Ascending aorta (tissue), 2 donors: ENCODE measurements at regions not wholly inside any gene's neighbourhood (a gene's known extent, or its start where the extent isn't known, plus 50 kb on each side); places are given as distances from the start of the nearest gene placed in this dataset.

Experiments used
- DNase-seq, 2 donors: peaks; one replicate each; pipeline ENCODE4 v3.0.0-alpha.2; 2019; ENCODE audit warnings: low spot score in 2 of 2
- H3K27ac ChIP-seq, 2 donors: fragments of 200-600 bp; sonication (generic); one replicate each; pipeline ENCODE4 v1.5.1; 2016 to 2017; ENCODE audit warnings: mild to moderate bottlenecking in 1 of 2
- H3K27me3 ChIP-seq: fragments of 200-600 bp; sonication (generic); one replicate; pipeline ENCODE4 v1.5.1; 2017
- H3K36me3 ChIP-seq, 2 donors: fragments of 200-600 bp; sonication (generic); one replicate each; pipeline ENCODE4 v1.5.1; 2016
- H3K4me1 ChIP-seq, 2 donors: fragments of 200-600 bp; sonication (generic); one replicate each; pipeline ENCODE4 v1.5.1; 2016 to 2017; ENCODE audit warnings: mild to moderate bottlenecking in 1 of 2
- H3K4me3 ChIP-seq, 2 donors: fragments of 200-600 bp; sonication (generic); one replicate each; pipeline ENCODE4 v1.5.1; 2016 to 2017; ENCODE audit warnings: mild to moderate bottlenecking in 1 of 2
- H3K9me3 ChIP-seq, 2 donors: fragments of 200-600 bp; sonication (generic); one replicate each; pipeline ENCODE4 v1.5.1; 2016
- intact Hi-C: fragments of 100-400 bp; cut with DNase I; formaldehyde crosslinking; loops from one replicate; pipeline ENCODE4 v1.15.1; 2023
- TF ChIP-seq, protein P1 (sequence below), 3 experiments: fragments of 200-600 bp in 2 of 3; fragments of 450-650 bp in 1 of 3; sonication (generic) in 2 of 3; IDR thresholded peaks; one replicate each; pipeline ENCODE4 v1.5.1; 2016 to 2019; ENCODE audit warnings: antibody characterized with exemption in 3 of 3, mild to moderate bottlenecking in 1 of 3, moderate library complexity in 1 of 3

DNA sequence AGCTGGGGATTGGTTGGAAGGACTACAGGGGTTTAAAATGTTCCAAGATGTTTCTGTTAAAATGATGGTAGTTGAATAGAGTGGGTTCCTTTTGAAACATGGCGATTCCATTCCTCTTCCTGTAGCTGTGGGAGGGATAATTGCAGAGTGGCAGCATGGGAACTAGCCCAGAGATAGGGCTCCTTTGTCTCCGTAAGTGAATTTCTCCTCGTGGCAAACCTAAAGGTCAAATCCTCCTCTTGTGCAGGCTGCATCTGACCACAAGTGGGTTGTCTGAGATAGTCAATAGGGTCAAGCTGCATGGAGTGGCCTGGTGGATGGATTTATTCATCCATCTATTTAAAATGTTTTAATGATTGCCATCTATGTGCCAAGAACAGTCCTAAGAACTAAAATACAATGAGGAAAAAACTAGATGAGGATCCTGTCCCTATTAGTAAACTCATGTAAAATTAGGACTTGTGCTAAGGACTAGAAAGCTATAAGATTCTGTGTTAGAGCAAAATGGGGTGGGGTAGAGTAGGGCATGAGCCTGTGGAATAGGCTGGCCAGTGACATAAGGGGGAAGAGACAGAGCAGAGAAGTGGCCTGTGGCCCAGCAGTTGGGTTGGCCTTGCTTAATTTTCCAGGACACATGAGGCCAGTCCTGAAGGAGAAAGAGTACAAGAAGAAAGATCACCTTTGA is 89.1 kb upstream of the IVNS1ABP start:
- DNase-seq: no peak
- H3K27me3 ChIP-seq: no peaks in the 10 kb centered on the region
- H3K9me3 ChIP-seq: no peaks in the 10 kb centered on the region
- no peaks in the 10 kb centered on the region for H3K36me3 ChIP-seq
- TF ChIP-seq, protein P1, sequence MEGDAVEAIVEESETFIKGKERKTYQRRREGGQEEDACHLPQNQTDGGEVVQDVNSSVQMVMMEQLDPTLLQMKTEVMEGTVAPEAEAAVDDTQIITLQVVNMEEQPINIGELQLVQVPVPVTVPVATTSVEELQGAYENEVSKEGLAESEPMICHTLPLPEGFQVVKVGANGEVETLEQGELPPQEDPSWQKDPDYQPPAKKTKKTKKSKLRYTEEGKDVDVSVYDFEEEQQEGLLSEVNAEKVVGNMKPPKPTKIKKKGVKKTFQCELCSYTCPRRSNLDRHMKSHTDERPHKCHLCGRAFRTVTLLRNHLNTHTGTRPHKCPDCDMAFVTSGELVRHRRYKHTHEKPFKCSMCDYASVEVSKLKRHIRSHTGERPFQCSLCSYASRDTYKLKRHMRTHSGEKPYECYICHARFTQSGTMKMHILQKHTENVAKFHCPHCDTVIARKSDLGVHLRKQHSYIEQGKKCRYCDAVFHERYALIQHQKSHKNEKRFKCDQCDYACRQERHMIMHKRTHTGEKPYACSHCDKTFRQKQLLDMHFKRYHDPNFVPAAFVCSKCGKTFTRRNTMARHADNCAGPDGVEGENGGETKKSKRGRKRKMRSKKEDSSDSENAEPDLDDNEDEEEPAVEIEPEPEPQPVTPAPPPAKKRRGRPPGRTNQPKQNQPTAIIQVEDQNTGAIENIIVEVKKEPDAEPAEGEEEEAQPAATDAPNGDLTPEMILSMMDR (IDR thresholded peaks at IDR 0.05): no peak
- H3K4me1 ChIP-seq: no peaks in the 10 kb centered on the region
- H3K4me3 ChIP-seq: no peak overlapping the region
- no peak overlapping the region for H3K27ac ChIP-seq
- intact Hi-C loops: no loop called here

GRCh38 chr1:185404907-185405568 is 88.0 kb upstream of the IVNS1ABP start:
- Histone ChIP-seq H3K9me3 (no peaks in the 10 kb centered on the region), H3K27me3 (no peaks in the 10 kb centered on the region), H3K27ac (no peak overlapping the region), H3K4me1 (no peaks in the 10 kb centered on the region), H3K4me3 (peak overlapping the region in 1 of 2 donors; percentile 56), H3K36me3 (no peaks in the 10 kb centered on the region)
- DNase-seq: no peak
- TF ChIP-seq, protein P1 (IDR thresholded peaks at IDR 0.05): no peak
- intact Hi-C loops: no loop called here

GRCh38 chr1:185404291-185404690 is 87.2 kb upstream of the IVNS1ABP start:
- intact Hi-C loops: no loop called here
- TF ChIP-seq, protein P1 (IDR thresholded peaks at IDR 0.05): no peak
- Histone ChIP-seq H3K27me3 (no peaks in the 10 kb centered on the region), H3K27ac (no peak overlapping the region), H3K4me3 (peak overlapping the region in 1 of 2 donors; percentile 56), H3K9me3 (no peaks in the 10 kb centered on the region), H3K4me1 (no peaks in the 10 kb centered on the region), H3K36me3 (no peaks in the 10 kb centered on the region)
- no peak for DNase-seq

DNA sequence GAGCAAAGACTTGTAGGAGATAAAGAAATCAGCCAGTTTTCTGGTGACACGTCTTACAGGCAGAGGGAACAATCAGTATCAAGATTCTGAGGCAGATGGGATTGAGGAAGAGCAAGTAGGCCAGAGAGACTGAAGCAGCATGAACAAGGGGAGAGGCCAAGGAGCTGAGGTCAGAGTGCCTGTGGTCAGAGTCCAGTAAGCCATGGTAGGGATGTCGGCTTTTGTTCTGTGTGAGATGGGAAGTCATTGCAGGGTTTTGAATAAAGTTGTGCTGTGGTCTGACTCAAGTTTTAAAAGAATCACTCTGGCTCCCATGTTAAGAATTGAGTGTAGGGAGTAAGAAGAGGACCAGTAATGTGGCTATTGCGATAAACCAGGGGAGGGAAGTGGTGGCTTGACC is 85.9 kb upstream of the IVNS1ABP start:
- no peak overlapping the region for H3K4me3 ChIP-seq
- DNase-seq: no peak
- no peaks in the 10 kb centered on the region for H3K27me3 ChIP-seq
- H3K4me1 ChIP-seq: no peaks in the 10 kb centered on the region
- intact Hi-C loops: no loop called here
- TF ChIP-seq, protein P1 (IDR thresholded peaks at IDR 0.05): no peak
- no peaks in the 10 kb centered on the region for H3K9me3 ChIP-seq
- no peak overlapping the region for H3K27ac ChIP-seq
- H3K36me3 ChIP-seq: no peaks in the 10 kb centered on the region

DNA sequence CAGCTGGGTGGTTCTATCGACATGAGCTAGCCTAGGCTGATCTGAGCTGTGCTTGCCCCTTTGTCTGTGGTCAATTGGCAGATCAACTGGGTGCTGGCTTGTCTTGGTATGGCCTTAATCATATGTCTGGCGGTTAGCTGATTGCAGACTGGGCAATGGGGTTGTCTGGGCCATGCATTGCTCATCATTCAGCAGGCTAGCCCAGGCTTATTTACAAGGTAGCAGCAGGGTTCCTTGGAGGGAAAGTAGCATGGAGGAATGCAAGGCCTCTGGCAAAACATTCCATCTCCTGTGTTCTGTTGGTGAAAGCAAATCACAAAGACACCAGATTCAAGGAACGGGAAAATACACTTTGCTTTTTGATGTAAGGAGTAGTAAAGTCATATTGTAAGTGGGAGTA is 84.0 kb upstream of the IVNS1ABP start:
- Histone ChIP-seq H3K36me3 (no peaks in the 10 kb centered on the region), H3K4me3 (no peak overlapping the region), H3K27me3 (no peaks in the 10 kb centered on the region), H3K27ac (no peak overlapping the region), H3K9me3 (no peaks in the 10 kb centered on the region), H3K4me1 (no peaks in the 10 kb centered on the region)
- no peak for DNase-seq
- intact Hi-C loops: no loop called here
- TF ChIP-seq, protein P1 (IDR thresholded peaks at IDR 0.05): no peak
